ENCODE measurements at regions not wholly inside any gene's neighbourhood (a gene's known extent, or its start where the extent isn't known, plus 50 kb on each side); places are given as distances from the start of the nearest gene placed in this dataset.
A peak's percentile ranks its signal among the peaks of the same experiment; 100 is the strongest.

DNA sequence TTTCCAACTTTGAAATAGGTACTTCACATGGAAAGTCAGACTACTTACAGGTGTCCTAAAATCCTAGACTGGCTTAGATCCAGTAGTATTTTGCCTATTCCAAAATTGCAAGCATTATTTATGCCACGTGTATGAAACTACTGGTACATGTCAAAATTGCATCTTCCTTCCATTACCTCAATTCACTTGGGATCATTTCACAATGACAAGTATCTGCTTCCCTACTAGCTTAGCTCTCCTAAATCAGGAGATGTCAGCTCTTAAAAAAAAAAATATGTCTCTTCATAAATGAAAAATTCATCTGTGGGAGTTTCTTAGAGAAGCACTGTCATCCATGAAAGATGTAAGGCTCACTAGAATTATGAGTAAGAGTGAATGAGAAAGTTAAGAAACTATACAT is 466.6 kb upstream of the MANEA start:
- TF ChIP-seq JUND (IDR thresholded peaks at IDR 0.05; ENCODE audit: low read depth) = no peak
- DNase-seq (ENCODE audit: low read depth in 1 of 2, low spot score in 1 of 2) = no peak
- in situ Hi-C loops (cut with HindIII; ENCODE audit: low pct_unique_long_range_greater_than_20kb, low sequenced_read_pairs) = no loop called here

DNA sequence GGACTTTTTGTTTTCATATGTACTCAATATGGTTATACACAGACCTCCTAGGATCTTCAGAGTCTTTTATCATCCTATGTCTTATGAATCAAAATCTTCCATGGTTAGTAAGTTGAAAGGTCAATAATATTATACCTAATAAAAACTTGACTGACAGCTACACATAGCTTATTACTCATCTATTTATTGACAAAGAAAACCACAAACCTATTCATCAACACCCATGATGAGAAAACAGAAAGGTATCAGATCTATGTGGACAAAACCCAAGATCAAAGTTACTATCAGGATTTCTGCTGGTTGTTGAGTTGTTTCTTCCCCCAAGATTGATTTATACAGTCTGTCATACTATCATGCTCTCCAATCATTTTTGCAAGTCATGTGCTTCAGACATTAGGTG is 460.1 kb upstream of the MANEA start:
- in situ Hi-C loops (cut with HindIII; ENCODE audit: low pct_unique_long_range_greater_than_20kb, low sequenced_read_pairs) = no loop called here
- TF ChIP-seq JUND (IDR thresholded peaks at IDR 0.05; ENCODE audit: low read depth) = no peak
- DNase-seq (ENCODE audit: low read depth in 1 of 2, low spot score in 1 of 2) = no peak

DNA sequence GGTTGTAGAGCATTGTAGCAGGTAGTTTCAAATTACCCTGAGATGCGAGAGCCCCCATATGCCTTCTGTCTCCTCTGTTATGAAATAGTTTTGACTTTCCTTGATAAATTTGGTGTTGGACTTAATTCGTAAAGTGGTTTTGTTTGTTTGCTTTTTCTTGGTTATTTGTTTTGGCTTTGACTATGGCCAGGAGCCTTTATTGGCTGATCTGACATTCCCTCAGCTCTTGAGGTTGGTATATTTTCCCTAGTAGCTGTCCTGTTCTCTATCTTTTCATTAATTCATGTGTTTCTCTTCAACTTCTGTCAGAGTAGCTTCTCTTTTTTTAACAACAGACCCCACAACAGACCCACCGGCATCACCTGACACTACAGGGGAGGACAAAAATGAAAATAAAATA is 457.4 kb upstream of the MANEA start:
- in situ Hi-C loops (cut with HindIII; ENCODE audit: low pct_unique_long_range_greater_than_20kb, low sequenced_read_pairs) = no loop called here
- peak in 1 of 2 experiments; percentile 3 for DNase-seq (ENCODE audit: low read depth in 1 of 2, low spot score in 1 of 2)
- no peak for TF ChIP-seq JUND (IDR thresholded peaks at IDR 0.05; ENCODE audit: low read depth)

DNA sequence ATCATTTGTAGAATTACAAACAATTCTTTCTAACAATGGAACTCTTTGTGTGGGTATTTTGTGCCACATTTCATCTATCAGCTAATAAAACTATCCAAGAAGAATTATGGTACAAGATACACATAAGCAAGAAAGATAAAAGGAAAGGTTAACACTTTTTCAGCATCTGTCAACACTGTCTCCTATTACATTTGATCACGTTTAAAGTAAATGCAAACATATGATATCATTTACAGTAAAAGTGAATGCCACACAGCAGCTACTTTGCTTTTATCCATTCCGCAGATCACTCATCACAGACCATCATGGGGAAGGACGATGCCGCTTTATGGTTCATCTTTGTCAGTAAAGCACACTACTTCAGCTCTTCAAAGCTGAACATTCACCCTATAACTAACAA is 456.4 kb upstream of the MANEA start:
- in situ Hi-C loops (cut with HindIII; ENCODE audit: low pct_unique_long_range_greater_than_20kb, low sequenced_read_pairs) = no loop called here
- no peak for TF ChIP-seq JUND (IDR thresholded peaks at IDR 0.05; ENCODE audit: low read depth)

DNA sequence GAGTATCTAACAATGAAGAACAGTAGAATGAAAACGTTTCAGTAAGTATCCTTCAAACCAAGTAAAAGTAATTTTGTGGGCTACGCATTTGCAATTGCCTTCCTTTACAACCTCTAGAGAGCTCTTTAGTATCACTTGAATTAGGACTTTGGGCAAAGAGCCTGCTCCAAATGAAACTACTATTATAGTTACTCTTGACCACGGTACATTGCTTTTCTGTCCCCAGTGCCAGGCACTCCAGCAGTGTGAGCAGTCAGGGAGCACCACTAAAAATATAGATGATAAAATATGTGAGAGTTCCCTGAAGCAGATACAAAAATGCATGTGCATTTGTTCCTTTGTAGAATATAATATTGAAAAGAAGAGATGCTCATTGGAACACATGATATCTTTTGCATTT is 450.1 kb upstream of the MANEA start:
- no peak for DNase-seq (ENCODE audit: low read depth in 1 of 2, low spot score in 1 of 2)
- in situ Hi-C loops (cut with HindIII; ENCODE audit: low pct_unique_long_range_greater_than_20kb, low sequenced_read_pairs) = no loop called here
- TF ChIP-seq JUND (IDR thresholded peaks at IDR 0.05; ENCODE audit: low read depth) = no peak

More for the DNA sequence above, 456.4 kb upstream of the MANEA start:
- DNase-seq (ENCODE audit: low read depth in 1 of 2, low spot score in 1 of 2) = no peak

DNA sequence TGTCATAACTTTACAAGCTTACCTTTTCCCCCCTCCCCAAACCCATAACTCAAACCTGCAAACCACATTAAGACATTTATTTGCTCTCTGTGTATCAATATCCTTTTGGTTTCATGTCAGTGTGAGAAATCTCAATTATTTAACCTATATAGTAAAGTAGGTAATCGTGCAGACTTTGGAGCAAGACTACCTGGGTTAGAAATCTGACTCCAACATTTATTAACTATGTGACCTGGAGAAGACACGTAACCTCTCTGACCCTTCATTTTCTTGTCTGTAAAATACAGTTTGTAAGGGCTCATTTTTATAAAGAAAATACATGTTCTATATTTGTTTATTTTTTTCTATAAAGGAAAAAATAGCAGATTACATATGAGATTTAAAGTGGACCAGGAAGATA is 448.9 kb upstream of the MANEA start:
- no peak for DNase-seq (ENCODE audit: low read depth in 1 of 2, low spot score in 1 of 2)
- in situ Hi-C loops (cut with HindIII; ENCODE audit: low pct_unique_long_range_greater_than_20kb, low sequenced_read_pairs) = no loop called here

DNA sequence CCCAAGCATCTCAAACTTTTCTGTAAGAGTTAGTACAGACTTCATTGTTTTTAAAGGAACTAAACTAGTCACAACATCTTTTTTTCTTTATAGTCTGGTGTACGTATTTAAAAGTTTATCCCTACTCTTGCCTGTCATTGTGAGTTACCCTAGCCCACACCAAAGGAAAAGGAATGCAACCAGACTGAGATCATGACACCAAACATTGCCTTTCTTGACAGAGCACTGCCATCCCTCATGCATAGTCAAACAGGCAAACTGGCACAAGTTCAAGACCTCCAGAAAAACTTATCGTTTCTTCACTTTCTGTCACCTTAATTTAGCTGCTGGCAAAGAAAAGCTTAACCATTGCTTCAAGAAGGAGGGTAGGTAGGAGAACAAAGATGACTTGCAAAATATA is 448.4 kb upstream of the MANEA start:
- TF ChIP-seq JUND (IDR thresholded peaks at IDR 0.05; ENCODE audit: low read depth) = no peak
- no peak for DNase-seq (ENCODE audit: low read depth in 1 of 2, low spot score in 1 of 2)
- in situ Hi-C loops (cut with HindIII; ENCODE audit: low pct_unique_long_range_greater_than_20kb, low sequenced_read_pairs) = no loop called here

More for the DNA sequence above, 448.9 kb upstream of the MANEA start:
- no peak for TF ChIP-seq JUND (IDR thresholded peaks at IDR 0.05; ENCODE audit: low read depth)

DNA sequence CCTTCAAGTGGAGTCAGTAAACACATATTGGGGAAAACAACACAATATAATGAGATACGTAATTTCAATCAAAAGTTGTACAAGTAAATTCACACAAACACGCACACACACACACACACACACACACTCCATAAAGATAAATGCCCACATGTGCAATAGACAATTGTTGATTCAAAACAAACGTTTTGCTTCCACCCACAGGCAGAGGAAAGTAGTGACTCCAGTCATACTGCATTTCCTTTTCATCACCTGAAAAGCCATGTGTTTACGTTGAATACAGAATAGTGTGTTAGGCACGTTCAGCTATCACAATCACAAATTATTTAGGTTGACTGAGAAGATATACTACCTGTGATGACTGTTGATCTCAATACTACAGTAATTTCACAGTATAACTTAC is 443.8 kb upstream of the MANEA start:
- TF ChIP-seq JUND (IDR thresholded peaks at IDR 0.05; ENCODE audit: low read depth) = no peak
- in situ Hi-C loops (cut with HindIII; ENCODE audit: low pct_unique_long_range_greater_than_20kb, low sequenced_read_pairs) = no loop called here
- peak in 1 of 2 experiments; percentile 47 for DNase-seq (ENCODE audit: low read depth in 1 of 2, low spot score in 1 of 2)

DNA sequence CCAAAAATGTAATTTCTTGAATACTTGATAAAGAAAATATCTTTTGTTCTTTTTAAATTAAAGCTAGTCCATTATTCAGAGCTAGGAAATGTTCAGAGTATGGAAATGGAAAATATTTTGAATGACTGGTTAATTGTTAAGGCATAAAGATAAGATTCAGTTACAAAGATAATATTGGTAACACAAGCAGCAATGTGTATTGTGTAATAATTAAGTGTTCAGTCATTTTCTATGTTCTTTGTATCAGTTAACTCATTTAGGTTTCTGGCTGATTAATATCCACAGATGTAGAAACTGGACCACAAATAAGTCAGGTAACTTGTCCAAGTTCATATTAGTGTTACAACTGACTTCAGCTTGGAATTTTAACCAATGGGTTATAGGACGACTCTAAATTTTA is 442.2 kb upstream of the MANEA start:
- no peak for TF ChIP-seq JUND (IDR thresholded peaks at IDR 0.05; ENCODE audit: low read depth)
- in situ Hi-C loops (cut with HindIII; ENCODE audit: low pct_unique_long_range_greater_than_20kb, low sequenced_read_pairs) = no loop called here
- no peak for DNase-seq (ENCODE audit: low read depth in 1 of 2, low spot score in 1 of 2)

DNA sequence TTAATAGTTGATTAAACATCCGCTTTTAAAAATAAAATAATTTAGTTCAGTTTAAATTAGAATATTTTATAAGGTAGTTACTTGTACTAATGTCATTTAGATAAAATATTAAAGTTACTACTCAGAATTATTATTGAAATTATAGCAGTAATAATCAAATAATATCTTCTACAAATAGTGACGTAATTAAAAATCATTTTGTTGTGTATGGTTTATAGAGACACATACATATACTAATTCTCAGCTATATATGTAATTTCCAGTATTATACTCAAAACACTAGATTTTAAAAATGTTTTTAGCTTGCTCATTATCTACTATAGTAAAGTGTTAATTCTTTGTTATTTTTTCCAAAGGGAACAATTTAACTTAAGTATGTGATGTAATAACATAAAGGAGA is 435.2 kb upstream of the MANEA start:
- DNase-seq (ENCODE audit: low read depth in 1 of 2, low spot score in 1 of 2) = no peak
- TF ChIP-seq JUND (IDR thresholded peaks at IDR 0.05; ENCODE audit: low read depth) = no peak
- in situ Hi-C loops (cut with HindIII; ENCODE audit: low pct_unique_long_range_greater_than_20kb, low sequenced_read_pairs) = no loop called here

DNA sequence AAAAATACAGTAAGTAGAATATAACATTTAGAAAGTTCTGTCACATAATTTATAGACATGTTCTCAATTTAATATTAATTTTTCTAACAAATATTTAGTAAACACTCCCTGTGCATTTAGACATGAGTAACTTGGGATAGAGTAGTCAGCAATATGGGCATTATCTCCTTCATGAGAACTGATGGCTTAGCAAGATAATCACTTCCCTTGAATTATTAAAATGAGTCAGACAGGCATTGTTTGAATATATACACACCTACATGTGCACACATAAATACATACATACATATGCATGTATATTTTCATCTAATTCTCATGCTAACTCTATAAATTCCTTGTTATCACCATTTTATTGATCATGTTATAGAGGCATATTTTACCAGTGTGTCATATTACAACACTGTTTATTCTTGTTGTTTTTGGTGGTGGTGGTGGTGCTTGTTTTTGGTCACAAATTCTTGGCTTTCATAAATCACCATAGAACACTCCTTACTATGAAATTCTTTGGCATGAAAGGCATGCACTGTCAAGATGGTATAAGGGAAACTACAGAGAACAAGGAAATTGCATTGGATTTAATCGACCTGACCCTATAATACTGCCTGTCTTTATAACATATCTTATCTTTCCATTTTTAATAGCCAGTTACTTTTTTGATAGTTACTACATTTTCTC is 434.5 kb upstream of the MANEA start:
- in situ Hi-C loops (cut with HindIII; ENCODE audit: low pct_unique_long_range_greater_than_20kb, low sequenced_read_pairs) = no loop called here
- DNase-seq (ENCODE audit: low read depth in 1 of 2, low spot score in 1 of 2) = no peak
- TF ChIP-seq JUND (IDR thresholded peaks at IDR 0.05; ENCODE audit: low read depth) = no peak

DNA sequence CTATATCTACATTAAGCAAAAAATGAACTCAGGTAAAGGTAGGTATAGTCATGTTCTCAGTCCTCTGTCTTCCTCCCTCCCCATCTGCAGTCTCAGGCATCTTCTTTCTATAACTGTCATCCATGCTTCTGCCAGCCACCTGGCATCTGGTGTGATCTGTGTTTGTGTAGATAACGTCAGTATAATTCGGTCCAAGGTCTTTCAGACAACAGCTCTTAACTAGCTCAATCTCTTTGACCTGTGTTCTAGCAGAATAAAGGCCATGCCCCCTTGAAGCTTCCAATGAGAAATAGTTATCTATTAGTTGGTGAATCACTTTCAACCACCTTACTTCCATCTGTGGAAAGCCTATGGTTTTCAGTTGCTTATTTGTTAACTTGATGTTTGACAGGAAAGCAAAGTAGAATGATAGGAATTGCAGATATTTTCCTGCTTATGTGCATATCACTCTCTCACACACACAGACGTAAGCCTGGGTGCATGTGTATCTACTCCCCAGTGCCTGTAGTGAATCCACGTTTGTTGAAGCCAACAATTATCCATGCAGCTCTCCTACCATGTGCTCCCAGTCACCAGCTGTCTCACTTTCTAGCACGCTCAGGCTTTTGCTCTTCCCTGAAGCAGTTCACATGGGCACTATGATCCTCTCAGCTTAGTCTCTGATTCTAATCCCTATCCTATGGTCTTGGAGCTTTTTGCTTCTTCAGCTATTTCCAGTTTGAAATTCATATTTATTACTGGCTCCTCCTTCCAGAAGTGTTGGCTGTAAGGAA is 433.7 kb upstream of the MANEA start:
- DNase-seq (ENCODE audit: low read depth in 1 of 2, low spot score in 1 of 2) = no peak
- TF ChIP-seq JUND (IDR thresholded peaks at IDR 0.05; ENCODE audit: low read depth) = no peak
- in situ Hi-C loops (cut with HindIII; ENCODE audit: low pct_unique_long_range_greater_than_20kb, low sequenced_read_pairs) = no loop called here

DNA sequence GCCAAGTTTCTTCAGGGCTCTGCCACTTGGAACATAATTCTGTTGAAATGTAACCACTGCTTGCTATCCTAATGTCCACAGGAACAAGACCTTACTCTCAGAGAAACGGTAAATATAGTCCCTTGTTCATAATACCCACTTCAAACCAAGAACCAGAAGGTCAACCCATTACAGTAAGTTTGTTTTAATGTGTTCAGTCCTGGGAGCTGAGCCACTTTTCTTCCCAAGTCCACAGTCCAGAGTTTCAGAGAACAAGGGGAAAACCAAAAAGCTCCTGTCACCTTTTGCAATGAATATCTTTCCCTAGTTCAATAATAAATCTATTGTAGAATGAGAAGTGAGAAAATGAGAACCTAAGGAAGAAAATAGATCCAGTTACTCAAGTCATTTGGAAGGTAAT is 431.9 kb upstream of the MANEA start:
- DNase-seq (ENCODE audit: low read depth in 1 of 2, low spot score in 1 of 2) = no peak
- no peak for TF ChIP-seq JUND (IDR thresholded peaks at IDR 0.05; ENCODE audit: low read depth)
- in situ Hi-C loops (cut with HindIII; ENCODE audit: low pct_unique_long_range_greater_than_20kb, low sequenced_read_pairs) = no loop called here
